A673 (cell line): ENCODE measurements at regions not wholly inside any gene's neighbourhood (a gene's known extent, or its start where the extent isn't known, plus 50 kb on each side); places are given as distances from the start of the nearest gene placed in this dataset.

ENCODE experiments used
- BruUV-seq: library from RNA; stranded (reverse); fragments of 400-500 nt; replicated peaks from 2 replicates; lab custom pipeline; 2021; lab: Mats Ljungman, UMichigan
- CTCF ChIA-PET: fragments of 300-600 bp; sonication (Branson Sonifier 250); formaldehyde crosslinking; loops from one replicate; lab custom pipeline; 2022; ENCODE audit warnings: antibody characterized with exemption; lab: Charles Lee
- POLR2A ChIA-PET: fragments of 300-600 bp; sonication (Branson Sonifier 250); formaldehyde crosslinking; loops from one replicate; lab custom pipeline; 2022; ENCODE audit warnings: antibody characterized with exemption; ENCODE audit not compliant: low non-redundant PET; lab: Charles Lee
- DNase-seq: peaks from one replicate; pipeline ENCODE4 v3.0.0-alpha.2; 2015; ENCODE audit warnings: low spot score
- H3K27ac ChIP-seq: fragments of 200-600 bp; sonication (generic); 2 replicates; pipeline ENCODE4 v1.5.1; 2016; ENCODE audit warnings: mixed run types, low read depth, mild to moderate bottlenecking, mixed read lengths, antibody characterized with exemption, low read length; ENCODE audit not compliant: poor library complexity, severe bottlenecking
- H3K27me3 ChIP-seq: fragments of 200-600 bp; sonication (generic); replicated peaks from 2 replicates; pipeline ENCODE4 v1.6.1; 2017; ENCODE audit warnings: mixed run types, low read depth, mild to moderate bottlenecking, mixed read lengths, antibody characterized with exemption, low read length; ENCODE audit not compliant: insufficient read depth, poor library complexity
- H3K36me3 ChIP-seq: fragments of 200-600 bp; sonication (generic); 2 replicates; pipeline ENCODE4 v1.6.1; 2016; ENCODE audit warnings: mixed run types, mild to moderate bottlenecking, mixed read lengths, antibody characterized with exemption, low read length; ENCODE audit not compliant: insufficient read depth, poor library complexity, severe bottlenecking
- H3K4me1 ChIP-seq: fragments of 200-600 bp; sonication (generic); 2 replicates; pipeline ENCODE4 v1.6.1; 2017; ENCODE audit warnings: mixed run types, mild to moderate bottlenecking, mixed read lengths, antibody characterized with exemption, low read length; ENCODE audit not compliant: insufficient read depth, poor library complexity, severe bottlenecking
- H3K4me3 ChIP-seq: fragments of 200-600 bp; sonication (generic); 2 replicates; pipeline ENCODE4 v1.5.1; 2016; ENCODE audit warnings: low read depth, mixed run types, mild to moderate bottlenecking, mixed read lengths, low read length; ENCODE audit not compliant: poor library complexity, severe bottlenecking
- H3K9me3 ChIP-seq: fragments of 200-600 bp; sonication (generic); 2 replicates; pipeline ENCODE4 v1.6.1; 2016; ENCODE audit warnings: mixed run types, low read depth, mild to moderate bottlenecking, mixed read lengths, antibody characterized with exemption, low read length; ENCODE audit not compliant: poor library complexity, severe bottlenecking
- EZH2 ChIP-seq: fragments of 200-600 bp; sonication (generic); IDR thresholded peaks from 2 replicates; pipeline ENCODE4 v1.6.1; 2017; ENCODE audit warnings: borderline replicate concordance, low read depth, mild to moderate bottlenecking, mixed read lengths, antibody characterized with exemption, low read length; ENCODE audit not compliant: poor library complexity, severe bottlenecking
- intact Hi-C: fragments of 100-400 bp; cut with micrococcal nuclease; formaldehyde crosslinking; loops from one replicate; pipeline ENCODE4 v1.10.0; 2022; ENCODE audit not compliant: unreplicated experiment
- TF ChIP-seq, protein P1 (sequence below): fragments of 300-800, 200-600 bp; sonication (generic); conservative IDR thresholded peaks from 2 replicates; pipeline ENCODE4 v1.5.1; 2017; ENCODE audit warnings: low read depth, mild to moderate bottlenecking, antibody characterized with exemption, low read length, moderate library complexity, mixed read lengths

- no peak for DNase-seq
- no TSS peak for BruUV-seq
- H3K27me3 ChIP-seq: no peaks in the 10 kb centered on the region
- no peaks in the 10 kb centered on the region for H3K9me3 ChIP-seq
- POLR2A ChIA-PET: no interaction called here
- H3K27ac ChIP-seq: no peak overlapping the region
- no peak overlapping the region for H3K4me3 ChIP-seq
- TF ChIP-seq, protein P1, sequence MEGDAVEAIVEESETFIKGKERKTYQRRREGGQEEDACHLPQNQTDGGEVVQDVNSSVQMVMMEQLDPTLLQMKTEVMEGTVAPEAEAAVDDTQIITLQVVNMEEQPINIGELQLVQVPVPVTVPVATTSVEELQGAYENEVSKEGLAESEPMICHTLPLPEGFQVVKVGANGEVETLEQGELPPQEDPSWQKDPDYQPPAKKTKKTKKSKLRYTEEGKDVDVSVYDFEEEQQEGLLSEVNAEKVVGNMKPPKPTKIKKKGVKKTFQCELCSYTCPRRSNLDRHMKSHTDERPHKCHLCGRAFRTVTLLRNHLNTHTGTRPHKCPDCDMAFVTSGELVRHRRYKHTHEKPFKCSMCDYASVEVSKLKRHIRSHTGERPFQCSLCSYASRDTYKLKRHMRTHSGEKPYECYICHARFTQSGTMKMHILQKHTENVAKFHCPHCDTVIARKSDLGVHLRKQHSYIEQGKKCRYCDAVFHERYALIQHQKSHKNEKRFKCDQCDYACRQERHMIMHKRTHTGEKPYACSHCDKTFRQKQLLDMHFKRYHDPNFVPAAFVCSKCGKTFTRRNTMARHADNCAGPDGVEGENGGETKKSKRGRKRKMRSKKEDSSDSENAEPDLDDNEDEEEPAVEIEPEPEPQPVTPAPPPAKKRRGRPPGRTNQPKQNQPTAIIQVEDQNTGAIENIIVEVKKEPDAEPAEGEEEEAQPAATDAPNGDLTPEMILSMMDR: no peak
- no peak for TF ChIP-seq EZH2
- intact Hi-C loops: no loop called here
- no peaks in the 10 kb centered on the region for H3K36me3 ChIP-seq
- CTCF ChIA-PET: no interaction called here
- H3K4me1 ChIP-seq: no peaks in the 10 kb centered on the region
Measured at GRCh38 chr2:48247206-48247605, 67.3 kb upstream of the FOXN2 start.

DNA sequence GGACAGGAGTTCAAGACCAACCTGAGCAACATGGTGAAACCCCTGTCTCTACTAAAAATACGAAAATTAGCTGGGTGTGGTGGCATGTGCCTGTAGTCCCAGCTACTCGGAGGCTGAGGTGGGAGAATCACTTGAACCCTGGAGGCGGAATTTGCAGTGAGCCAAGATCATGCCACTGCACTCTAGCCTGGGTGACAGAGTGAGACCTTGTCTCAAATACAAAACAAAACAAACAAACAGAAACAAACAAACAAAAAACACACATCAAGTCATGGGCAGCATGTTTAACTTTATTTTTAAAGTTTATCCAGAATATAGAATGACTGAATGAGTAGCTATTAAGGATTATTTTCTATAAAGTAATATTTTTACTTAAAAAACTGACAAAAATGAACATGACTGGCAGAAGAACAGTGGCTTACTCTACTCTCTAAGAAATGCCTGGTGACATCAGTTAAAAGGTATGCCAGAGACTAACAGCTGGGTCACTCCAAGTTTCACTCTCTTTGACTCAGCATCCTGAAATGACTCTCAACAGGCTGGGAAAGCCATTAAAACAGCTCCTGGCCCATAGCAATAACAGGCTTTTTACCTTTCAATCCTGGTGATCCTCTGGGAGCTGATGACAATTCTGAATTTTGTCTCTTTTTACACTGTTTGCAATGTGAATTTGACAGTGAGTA lies 66.1 kb upstream of the FOXN2 start:
- intact Hi-C loops: no loop called here
- H3K27me3 ChIP-seq: no peaks in the 10 kb centered on the region
- H3K4me3 ChIP-seq: no peak overlapping the region
- no peaks in the 10 kb centered on the region for H3K36me3 ChIP-seq
- no peak overlapping the region for H3K27ac ChIP-seq
- H3K9me3 ChIP-seq: no peaks in the 10 kb centered on the region
- ChIA-PET CTCF (no interaction called here), POLR2A (no interaction called here)
- H3K4me1 ChIP-seq: no peaks in the 10 kb centered on the region
- no peak for TF ChIP-seq EZH2
- TF ChIP-seq, protein P1: no peak
- DNase-seq: peak; percentile 13
- BruUV-seq: no TSS peak

DNA sequence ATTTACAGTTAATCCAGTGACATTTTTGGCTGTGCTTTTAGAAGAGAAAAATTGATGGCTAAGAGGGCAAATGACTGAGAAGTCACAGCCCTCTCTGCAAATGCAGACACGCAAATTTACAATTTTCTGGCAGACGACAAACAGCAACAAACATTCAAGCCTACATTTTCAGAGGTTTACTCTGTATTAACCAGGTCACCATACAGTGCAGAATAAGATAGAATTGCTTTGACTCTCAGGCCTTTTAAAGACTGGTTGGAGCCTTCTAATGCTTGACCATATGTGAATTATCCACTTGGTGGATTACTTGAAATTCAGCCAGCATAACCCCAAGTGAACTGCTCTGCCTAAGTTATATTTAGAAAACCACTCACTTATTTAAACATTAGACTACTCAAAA lies 65.5 kb upstream of the FOXN2 start:
- H3K4me3 ChIP-seq: no peak overlapping the region
- ChIA-PET POLR2A (no interaction called here), CTCF (no interaction called here)
- intact Hi-C loops: no loop called here
- no peaks in the 10 kb centered on the region for H3K9me3 ChIP-seq
- H3K36me3 ChIP-seq: no peaks in the 10 kb centered on the region
- no peak for DNase-seq
- TF ChIP-seq, protein P1: no peak
- no peak for TF ChIP-seq EZH2
- H3K27me3 ChIP-seq: no peaks in the 10 kb centered on the region
- H3K27ac ChIP-seq: no peak overlapping the region
- BruUV-seq: no TSS peak
- H3K4me1 ChIP-seq: no peaks in the 10 kb centered on the region
